ENCODE measurements at regions not wholly inside any gene's neighbourhood (a gene's known extent, or its start where the extent isn't known, plus 50 kb on each side); places are given as distances from the start of the nearest gene placed in this dataset.

DNA sequence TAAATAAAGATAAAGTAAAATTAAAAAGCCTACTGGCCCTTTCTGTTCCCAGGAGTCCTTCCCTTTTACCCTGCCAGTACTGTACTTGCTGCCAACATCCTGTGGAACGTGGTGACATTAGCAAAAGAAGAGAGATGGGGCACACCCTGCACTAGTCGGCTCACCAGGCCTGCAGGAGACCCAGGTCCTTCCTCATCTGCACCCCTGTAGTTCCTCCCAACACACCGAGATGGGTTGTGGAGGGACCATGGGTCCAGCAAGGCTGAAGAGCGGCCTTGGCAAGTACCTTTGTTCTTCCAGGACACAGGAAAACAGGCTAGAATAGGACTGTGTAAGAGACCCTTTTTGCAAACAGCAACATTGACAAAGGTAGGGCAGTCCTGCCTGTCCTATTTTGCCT is 98.7 kb upstream of the TMPRSS2 start:
- no peak for DNase-seq

DNA sequence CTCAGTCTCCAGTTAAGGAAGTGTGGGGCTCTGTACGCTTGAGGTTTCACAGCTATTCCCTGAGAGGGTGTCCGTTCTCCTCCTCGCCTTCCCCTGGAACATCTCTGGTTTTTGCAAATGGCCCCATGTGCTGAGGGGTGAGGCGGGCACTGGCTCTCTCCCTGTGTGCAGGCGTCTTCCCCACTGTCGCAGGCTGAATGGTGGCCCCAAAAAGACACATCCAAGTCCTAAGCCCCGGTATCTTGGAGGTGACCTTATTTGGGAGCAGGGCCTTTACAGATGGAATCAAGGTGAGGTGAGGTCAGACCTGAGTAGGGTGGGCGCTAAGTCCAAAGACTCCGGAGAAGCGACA is 98.0 kb upstream of the TMPRSS2 start:
- DNase-seq: no peak

DNA sequence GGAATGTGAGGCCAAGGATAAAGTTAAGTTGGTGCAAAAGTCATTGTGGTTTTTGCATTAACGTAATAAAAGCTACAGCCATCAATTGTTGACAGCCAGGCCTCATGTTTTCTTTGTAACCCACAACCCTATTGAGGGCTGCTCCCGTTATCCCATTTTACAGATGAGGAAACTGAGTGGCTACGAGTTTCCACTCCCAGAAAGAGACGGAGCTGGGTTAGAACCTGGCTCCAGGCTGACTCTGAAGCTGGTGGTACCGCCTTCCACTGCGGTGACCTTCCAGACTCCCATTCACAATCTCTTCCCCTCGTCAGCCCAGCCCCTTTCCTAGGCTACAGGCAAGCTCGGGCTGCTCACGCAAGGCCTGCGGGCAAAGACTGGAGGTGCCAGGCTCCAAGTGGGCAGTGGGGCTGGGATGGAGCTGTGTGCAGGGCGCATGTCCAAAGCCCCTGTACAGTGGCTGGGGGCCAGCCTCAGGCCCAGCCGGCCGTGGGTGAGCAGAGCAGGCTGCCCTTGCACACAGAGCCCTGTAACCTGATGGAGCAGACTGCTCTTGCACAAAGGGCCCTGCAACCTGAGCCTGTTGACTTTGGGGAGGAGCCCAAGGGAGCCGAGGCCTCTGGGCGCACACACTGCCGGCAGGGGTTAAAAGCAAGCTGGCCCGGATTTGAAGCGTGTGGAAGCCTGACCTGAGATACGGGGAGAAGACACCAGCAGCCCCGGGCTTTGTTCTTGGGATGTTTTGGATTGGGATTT is 97.4 kb upstream of the TMPRSS2 start:
- DNase-seq: no peak

DNA sequence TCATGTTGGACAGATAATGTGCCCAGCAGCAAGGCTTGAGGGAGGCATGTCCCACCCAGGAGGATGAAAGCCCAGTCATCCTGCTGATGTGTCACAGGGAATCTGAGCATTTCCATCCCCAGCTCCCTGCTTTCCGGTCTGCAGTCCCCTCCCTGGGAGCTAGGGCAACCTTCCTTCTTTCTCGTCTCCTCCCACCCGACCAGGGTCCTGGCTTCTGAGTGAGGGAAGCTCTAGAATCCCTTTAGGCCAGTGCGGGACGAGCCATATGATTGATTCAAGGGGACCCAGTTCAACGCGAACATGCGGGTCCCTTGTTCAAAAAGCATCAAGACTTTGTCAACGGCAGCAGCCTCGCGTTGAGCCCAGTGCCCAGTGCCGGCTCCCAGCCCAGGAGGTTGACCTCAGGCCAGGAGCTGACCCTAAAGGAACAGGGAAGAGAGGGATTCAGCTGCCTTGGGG is 96.7 kb upstream of the TMPRSS2 start:
- DNase-seq: no peak

DNA sequence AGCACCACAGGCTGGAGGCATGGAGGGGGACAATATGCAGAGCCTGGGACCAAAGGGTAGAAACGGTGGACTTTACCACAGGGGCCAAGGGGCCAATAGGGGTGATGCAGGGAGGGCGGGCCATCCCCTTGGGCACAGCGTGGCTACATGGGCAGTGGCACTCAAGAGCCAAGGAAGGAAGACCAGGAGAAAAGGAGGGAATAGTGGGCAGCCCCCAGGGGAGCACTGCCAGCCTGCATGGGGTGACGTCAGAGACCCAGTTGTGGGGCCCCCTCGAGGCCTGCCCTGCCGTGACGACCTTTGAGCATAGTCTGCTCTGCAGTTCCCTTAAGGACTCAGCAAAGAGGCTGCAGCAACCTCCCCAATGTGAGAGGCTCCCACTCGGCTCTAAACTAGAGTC is 95.5 kb upstream of the TMPRSS2 start:
- no peak for DNase-seq

DNA sequence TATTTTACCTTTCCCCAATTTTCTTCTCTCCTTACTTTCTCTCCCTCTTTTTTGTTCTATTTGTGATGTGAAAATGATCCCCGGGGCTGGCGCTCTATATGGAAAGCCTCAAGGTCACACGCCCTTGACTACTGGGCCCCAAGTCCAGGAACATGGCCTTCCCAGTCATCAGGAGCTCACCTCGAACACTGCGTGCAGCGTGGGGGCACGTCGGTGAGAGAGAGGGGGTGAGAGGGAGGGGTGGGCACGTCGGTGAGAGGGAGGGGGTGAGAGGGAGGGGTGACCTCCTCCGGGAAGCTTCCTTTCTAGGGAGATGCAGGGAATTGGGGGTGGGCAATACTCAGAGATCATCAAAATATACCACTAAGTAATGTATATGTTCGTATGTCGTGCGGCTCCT is 94.6 kb upstream of the TMPRSS2 start:
- DNase-seq: no peak

DNA sequence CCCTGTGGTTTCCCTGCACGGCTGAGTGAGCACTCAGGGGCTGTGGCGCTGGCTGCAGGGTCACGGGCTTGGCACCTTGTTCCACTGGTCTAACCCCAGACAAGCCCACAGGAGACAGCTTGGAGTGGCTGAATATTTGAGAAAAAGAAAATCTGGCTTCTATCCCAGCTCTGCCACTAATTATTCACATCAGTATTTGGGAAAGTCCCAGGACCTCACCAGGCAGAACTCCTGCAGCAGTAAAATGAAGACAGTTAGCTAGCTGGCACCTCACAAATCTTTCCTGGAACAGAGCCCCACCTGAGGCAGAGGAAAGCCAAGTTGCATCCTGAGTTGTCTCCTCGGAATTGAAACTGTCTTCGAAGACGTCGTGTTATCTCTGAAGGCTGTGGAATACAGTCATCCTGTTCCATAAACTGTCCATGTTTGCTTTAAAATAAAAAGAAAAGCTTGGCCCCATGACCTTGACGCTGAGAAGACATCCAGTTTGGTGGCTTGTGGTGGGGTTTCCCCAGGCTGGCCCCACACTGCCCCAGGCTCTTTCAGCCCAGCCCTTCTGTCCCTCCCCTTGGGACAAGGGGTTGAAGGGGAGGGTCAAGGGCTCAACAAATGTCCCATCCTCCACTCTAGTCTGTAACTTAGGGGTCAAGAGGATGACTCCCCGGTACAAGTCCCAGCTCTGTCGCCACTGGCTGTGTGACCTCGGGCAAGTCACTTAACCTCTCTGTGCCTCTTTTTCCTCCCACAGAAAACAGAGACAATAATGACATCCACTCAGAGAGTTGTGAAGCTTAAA is 93.8 kb upstream of the TMPRSS2 start:
- no peak for DNase-seq

DNA sequence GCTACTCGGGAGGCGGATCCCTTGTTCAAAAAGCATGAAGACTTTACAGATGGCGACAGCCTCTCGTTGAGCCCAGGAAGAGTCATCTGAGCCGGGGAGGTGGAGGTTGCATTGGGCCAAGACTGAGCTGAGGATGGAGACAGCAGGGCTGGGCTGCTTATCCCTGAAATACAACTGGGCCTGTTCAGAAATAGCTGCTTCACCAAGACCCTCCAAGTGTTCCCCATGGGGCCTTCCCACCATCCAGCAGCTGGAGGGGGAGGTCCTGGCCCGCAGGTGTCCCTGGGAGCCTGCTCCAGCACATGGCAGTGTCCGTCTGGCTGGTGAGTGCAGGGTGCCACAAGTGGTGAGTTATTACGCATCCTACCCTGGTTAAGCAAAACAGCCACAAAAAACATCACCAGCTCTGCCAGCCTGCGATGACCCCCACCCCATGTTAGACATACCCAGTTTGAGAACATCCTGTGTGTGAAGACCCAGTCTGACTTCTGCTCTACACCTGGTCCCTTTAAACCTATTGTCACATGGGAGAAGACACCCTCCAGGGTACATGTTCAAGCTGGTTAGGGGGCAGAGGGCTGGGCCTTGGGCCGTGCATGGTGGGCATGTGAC is 93.1 kb upstream of the TMPRSS2 start:
- no peak for DNase-seq

DNA sequence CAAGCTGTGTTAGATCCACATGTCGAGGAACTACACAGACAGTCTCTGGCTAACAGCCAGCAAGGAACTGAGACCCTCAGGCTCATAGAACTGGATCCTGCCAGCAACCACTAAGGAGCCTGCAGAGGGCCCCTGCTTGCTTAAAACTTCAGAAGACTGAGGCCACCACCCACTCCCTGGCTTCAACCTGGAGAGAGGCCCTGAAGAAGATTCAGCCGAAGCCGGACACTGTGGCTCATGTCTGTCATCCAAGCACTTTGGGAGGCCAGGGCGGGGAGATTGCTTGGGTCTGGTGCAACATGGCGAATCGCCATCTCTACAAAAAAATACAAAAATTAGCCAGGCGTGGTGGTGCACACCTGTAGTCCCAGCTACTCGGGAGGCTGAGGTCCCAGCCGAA is 92.6 kb upstream of the TMPRSS2 start:
- DNase-seq: no peak

DNA sequence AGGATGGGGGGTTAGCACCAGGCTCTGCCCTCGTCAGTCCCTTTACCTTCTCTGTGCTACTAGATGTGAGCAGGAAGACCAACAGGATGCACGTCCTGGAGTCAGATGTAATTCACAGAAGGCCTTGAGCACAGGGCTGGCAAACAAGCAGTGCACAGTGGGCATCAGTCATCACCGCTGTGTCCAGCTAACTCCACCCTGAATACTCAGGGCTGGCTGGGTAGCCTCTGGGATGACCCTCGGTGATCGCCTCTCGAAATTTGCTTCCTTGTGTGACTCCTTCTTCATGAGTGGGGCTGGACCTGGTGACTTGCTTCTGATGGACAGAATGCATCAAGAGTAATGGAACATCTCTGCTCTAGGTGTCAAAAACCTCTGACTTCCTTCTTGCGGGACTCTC is 92.2 kb upstream of the TMPRSS2 start:
- DNase-seq: no peak

DNA sequence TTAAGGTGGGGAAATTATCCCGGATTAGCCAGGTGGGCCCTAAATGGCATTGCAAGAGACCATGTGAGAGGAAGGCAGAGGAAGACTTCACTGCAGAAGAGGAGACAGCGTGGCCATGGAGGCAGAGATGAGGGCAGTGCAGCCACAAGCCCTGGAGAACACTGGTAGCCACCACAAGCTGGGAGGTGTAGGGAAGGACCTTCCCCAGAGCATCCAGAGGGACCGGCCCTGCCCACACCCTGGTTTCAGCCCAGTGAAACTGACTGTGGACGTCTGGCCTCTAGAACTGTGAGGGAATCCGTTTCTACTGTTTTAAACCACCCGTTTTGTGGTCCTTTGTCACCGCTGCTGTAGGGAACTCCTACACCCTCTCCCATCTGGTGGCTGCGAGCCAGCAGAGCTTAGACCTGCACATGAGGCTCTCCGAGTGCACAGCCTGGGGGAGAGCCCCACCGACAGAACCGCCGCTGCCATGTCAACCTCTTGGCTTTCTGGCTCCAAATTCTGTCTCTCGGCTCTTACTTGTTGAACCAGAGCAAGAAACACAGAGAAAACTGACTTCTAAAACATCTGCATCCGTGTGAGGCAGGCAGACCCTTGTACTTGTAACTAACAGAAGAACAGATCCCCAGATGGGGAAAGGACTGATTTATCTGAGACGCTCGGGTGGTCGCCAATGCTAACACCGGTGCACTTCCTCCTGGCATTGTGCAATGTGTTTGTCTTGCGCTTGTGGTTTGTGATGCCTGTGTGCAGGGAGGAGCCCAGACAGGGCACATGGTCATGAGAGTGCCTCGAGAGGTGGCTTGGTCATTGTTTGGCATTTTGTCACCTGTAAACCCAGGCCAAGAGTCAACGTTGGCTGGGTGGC is 90.8 kb upstream of the TMPRSS2 start:
- no peak for DNase-seq

DNA sequence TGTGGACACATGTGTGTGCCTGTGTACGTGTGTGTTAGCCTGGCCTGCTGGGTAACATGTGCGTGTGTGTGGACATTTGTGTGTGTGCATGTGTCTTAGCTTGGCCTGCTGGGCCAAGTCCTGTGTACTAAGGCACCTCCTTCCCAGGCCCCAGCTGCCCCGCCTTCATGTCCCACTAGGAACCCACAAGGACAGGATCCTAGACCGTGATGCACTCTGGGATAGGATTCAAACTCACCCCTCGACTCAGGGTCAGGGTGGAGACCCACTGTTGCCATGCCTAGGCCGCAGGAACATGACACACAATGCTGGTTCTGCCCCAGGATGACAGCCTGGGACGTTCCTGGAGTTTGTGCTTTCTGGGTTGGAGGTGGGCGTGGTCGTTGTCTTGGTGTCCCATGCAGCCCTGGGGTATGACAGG is 89.9 kb upstream of the TMPRSS2 start:
- DNase-seq: no peak

DNA sequence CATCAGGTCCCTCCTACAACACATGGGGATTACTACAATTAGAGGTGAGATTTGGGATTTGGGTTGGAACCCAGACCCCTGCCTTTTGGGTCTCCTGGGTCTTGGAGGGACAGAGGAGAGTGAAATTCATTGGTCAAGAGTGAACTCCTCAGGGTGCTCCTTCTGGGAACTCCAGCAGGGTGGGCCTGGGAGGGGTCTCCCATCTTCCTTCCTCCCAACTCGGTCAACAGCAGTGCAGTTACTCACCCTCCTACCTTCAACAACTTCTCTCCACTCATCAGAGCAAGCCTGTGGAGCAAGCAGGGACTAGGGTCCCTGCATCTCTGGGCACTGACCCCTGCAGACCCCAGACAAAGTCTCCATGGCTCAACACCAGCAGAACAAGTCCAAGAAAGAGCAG is 89.3 kb upstream of the TMPRSS2 start:
- no peak for DNase-seq

DNA sequence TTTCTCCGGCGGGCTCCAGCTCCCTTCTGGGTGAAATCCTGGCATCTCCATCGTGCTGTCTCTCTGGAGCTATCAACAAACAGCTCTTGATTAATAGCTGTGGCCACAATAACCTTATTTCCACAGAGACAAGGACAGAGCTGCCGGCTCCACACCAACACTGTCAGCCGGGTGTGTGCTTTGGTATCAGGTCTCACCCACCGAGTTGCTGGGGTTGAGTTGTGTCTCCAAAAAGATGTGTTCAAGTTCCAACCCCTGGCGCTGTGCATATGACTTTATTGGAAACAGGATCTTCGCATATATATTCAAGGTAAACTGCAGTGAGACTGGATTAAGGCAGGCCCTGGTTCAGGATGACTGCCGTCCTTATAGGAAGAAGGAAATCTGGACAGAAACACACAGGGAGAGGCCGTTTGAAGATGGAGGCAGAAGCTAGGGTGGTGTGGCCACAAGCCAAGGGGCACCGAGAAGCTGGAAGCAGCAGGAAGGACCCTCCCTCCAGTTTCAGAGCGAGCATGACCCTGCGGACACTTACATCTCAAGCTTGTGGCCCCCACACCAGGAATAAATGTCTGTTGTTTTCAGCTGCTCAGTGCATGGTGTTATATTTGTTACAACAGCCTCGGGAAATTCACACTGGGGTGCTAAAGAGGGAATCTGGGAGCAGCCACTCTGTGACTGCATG is 88.4 kb upstream of the TMPRSS2 start:
- DNase-seq: no peak

DNA sequence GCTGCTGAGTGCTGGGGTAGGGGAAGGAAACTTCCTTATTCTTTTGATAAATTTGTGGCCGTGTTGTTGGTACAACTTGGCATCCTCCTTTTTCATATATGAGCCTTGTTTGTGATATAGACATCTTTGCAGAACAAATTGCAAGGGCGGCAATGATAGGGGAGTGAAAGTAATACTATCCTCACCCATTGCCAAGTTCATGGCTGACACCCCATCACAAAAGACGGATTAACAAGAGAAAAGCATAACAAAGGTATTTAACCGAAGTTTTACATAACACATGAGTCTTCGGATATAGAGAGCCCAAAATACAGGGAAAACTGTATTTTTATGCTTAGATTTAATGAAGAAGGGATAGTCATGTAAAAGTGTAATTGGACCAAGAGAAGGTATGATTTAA is 86.3 kb upstream of the TMPRSS2 start:
- no peak for DNase-seq

DNA sequence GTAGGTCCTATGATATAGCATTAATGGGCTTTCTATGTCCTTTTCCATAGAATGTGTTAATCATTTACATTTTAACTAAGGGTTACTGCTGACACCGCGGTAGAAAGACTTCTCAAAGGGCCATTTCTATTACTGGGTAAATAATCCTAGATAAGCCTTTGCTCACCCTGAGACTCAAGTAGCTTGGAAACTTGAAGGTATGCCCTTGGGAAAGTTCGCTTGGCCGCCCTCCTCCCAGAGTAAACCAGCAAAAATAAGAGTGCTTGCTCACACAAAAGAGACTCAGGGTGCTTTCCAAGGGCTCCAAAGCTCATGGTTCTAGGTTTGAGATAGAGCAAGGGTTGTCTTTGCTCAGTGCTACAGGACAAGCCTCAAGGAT is 85.8 kb upstream of the TMPRSS2 start:
- DNase-seq: no peak

DNA sequence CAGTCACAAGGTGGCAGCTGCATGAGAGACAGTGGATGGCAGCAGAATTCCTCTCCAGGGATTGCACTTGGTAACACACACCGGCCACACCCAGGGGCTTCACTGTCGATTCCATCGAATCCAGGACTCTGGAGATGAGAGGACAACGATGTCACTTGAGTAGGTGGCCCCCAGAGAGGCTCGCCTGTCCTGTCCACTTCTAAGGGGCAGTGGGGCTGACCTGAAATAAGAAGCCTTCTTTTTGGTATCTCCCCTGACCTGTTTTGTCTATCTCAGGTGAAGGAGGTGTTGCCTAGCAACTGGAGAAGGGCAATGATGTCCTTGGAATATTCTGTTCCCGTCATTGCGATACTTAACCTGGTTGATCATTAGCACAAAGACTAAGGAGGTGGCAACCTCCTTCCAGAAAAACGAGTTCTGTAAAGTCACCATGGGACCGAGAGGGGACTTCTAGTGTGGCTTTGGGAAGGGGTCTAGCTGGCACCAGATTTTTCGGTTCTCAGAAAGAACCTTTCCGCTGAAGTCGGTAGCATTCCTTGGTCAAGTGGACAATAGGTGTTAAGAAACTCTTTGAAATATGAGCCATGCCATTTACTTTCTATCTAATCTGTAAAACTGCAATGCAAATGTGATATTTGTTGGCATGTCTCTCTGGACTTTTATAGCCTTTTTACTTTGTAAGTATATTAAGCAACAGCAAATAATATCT is 85.2 kb upstream of the TMPRSS2 start:
- no peak for DNase-seq

DNA sequence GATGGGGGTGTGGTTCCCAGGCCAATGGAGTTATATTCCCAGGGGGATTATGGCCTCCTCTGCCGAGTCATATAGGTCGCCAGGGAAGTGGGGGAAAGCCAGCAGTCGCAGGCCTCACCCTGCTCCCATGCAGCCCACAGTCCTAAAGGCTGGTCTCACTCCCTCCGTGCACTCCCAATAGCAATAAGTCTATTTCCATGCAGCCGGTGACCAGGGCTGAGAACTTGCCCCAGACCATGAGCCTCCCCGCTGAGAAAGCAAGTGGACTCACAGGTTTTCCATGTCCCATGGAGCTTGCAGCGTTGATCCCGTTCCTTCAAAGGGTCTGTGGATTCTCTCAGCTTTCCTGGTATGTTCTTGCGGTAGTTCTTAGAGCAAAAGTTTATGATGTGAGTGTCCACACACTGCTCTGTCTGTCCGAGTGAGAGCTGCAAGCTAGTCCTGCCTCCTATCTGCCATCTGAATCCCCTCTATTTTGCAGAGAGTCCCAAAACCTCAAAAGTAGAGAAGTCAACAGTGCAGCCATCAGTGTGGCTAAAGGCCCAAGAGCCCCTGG is 81.7 kb upstream of the TMPRSS2 start:
- no peak for DNase-seq

DNA sequence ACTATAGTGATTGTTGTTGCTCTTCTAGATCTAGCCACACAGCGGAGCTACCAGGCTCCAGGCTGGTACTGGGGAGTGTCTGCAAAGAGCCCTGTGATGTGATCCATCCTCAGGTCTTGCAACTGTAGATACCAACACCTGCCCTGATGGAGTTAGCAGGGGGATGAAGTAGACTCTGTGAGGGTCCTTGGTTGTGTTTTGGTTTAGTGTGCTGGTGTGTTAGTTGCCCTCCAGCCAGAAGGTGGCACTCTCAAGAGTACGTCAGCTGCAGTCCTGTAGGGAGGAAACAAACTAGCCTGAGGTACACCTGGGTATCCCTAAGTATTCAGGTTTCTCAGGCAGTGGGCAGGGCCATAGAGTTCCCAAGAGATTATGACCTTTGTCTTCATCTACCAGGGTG is 81.2 kb upstream of the TMPRSS2 start:
- DNase-seq: no peak

DNA sequence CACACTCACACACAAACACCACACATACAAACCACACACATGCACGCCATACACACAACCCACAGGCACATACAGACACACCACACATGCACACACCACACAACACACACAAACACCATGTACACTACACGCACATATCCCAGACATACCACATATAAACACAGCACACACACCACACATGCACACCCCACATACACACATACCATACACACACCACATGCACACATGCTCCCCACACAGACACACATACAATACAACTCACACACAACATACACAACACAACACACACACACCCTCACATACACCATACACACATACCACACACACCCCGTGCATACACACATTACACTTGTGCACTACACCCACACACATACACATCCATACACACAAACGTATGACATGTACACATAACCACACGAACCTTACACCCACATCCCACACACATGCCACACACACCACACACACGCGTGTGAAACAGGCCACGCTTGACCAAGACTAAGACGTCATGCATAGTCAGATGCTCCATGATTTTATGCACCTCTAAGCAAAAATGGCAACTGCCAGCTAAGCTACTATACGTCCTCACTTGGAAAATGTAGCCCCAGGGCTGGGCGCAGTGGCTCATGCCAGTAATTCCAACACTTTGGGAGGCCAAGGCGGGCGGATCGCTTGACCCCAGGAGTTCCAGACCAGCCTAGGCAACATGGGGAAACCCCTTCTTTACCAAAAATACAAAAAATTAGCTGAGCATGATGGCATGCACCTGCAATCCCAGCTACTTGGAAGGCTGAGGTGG is 77.4 kb upstream of the TMPRSS2 start:
- DNase-seq: no peak
